Stimulated activated CD4-positive, alpha-beta T cell treated with anti-CD3 and anti-CD28 coated beads, TNF-alpha, amount 100 ng/mL, for 1 hour (primary cell): ENCODE measurements at regions not wholly inside any gene's neighbourhood (a gene's known extent, or its start where the extent isn't known, plus 50 kb on each side); places are given as distances from the start of the nearest gene placed in this dataset.

Experiments used
- DNase-seq, 3 donors: peaks; one replicate each; pipeline ENCODE4 v3.0.0-alpha.2; 2020; ENCODE audit warnings: low read depth in 3 of 3, low spot score in 1 of 3

GRCh38 chr6:119620846-119621555, 271.4 kb upstream of the MAN1A1 start:
- no peak for DNase-seq

- no peak for DNase-seq
Observed at GRCh38 chr6:119614138-119614537, 264.6 kb upstream of the MAN1A1 start.

- DNase-seq = no peak
Observed at GRCh38 chr6:119612911-119613381, 263.4 kb upstream of the MAN1A1 start.

GRCh38 chr6:119612176-119612891, 262.8 kb upstream of the MAN1A1 start:
- DNase-seq = no peak

GRCh38 chr6:119610754-119611153, 261.2 kb upstream of the MAN1A1 start:
- DNase-seq = no peak

- DNase-seq = no peak
Observed at GRCh38 chr6:119610265-119610664, 260.7 kb upstream of the MAN1A1 start.

- no peak for DNase-seq
Observed at GRCh38 chr6:119609865-119610264, 260.3 kb upstream of the MAN1A1 start.

- DNase-seq = no peak
Observed at GRCh38 chr6:119608994-119609393, 259.4 kb upstream of the MAN1A1 start.

- DNase-seq = no peak
Observed at GRCh38 chr6:119604124-119604523, 254.6 kb upstream of the MAN1A1 start.

- no peak for DNase-seq
Observed at GRCh38 chr6:119603501-119603900, 253.9 kb upstream of the MAN1A1 start.

GRCh38 chr6:119602215-119603178, 252.9 kb upstream of the MAN1A1 start:
- DNase-seq = no peak

- no peak for DNase-seq
Observed at GRCh38 chr6:119598883-119599282, 249.3 kb upstream of the MAN1A1 start.

GRCh38 chr6:119594907-119595306, 245.3 kb upstream of the MAN1A1 start:
- DNase-seq = no peak

- no peak for DNase-seq
Observed at GRCh38 chr6:119591235-119591634, 241.7 kb upstream of the MAN1A1 start.

GRCh38 chr6:119590066-119590465, 240.5 kb upstream of the MAN1A1 start:
- DNase-seq = no peak

GRCh38 chr6:119587537-119587936, 238.0 kb upstream of the MAN1A1 start:
- no peak for DNase-seq

GRCh38 chr6:119586250-119586882, 236.8 kb upstream of the MAN1A1 start:
- DNase-seq = no peak

GRCh38 chr6:119584088-119584487, 234.5 kb upstream of the MAN1A1 start:
- no peak for DNase-seq

- no peak for DNase-seq
Observed at GRCh38 chr6:119581220-119581619, 231.7 kb upstream of the MAN1A1 start.

- DNase-seq = no peak
Observed at GRCh38 chr6:119575721-119576120, 226.2 kb upstream of the MAN1A1 start.

- DNase-seq = no peak
Observed at GRCh38 chr6:119568580-119568979, 219.0 kb upstream of the MAN1A1 start.
